Suprapubic skin (tissue), 4 donors: ENCODE measurements at regions not wholly inside any gene's neighbourhood (a gene's known extent, or its start where the extent isn't known, plus 50 kb on each side); places are given as distances from the start of the nearest gene placed in this dataset.

Experiments used
- DNase-seq, 2 donors: peaks; one replicate each; pipeline ENCODE4 v3.0.0-alpha.2; 2019; ENCODE audit warnings: low spot score in 2 of 2
- H3K27ac ChIP-seq: fragments of 200-600 bp; sonication (generic); one replicate; pipeline ENCODE4 v1.5.1; 2019
- H3K27me3 ChIP-seq: fragments of 200-600 bp; sonication (generic); one replicate; pipeline ENCODE4 v1.5.1; 2019
- H3K36me3 ChIP-seq: fragments of 200-600 bp; sonication (generic); one replicate; pipeline ENCODE4 v1.5.1; 2019
- H3K4me1 ChIP-seq: fragments of 200-600 bp; sonication (generic); one replicate; pipeline ENCODE4 v1.5.1; 2019
- H3K4me3 ChIP-seq: fragments of 200-600 bp; sonication (generic); one replicate; pipeline ENCODE4 v1.5.1; 2019; ENCODE audit warnings: mild to moderate bottlenecking
- H3K9me3 ChIP-seq: fragments of 200-600 bp; sonication (generic); one replicate; pipeline ENCODE4 v1.5.1; 2019
- CTCF ChIP-seq, 2 donors: fragments of 200-600 bp in 1 of 2; fragments of 450-650 bp in 1 of 2; sonication (generic) in 1 of 2; IDR thresholded peaks; one replicate each; pipeline ENCODE4 v1.5.1; 2016 to 2019; ENCODE audit warnings: antibody characterized with exemption in 2 of 2, mild to moderate bottlenecking in 1 of 2, moderate library complexity in 1 of 2
- EP300 ChIP-seq: sonication (generic); formaldehyde crosslinking; IDR thresholded peaks from one replicate; pipeline ENCODE4 v1.6.1; 2017; ENCODE audit warnings: antibody characterized with exemption
- POLR2A ChIP-seq, 2 donors: fragments of 450-650 bp; IDR thresholded peaks; one replicate each; pipeline ENCODE4 v1.6.1; 2017; ENCODE audit warnings: antibody characterized with exemption in 2 of 2, mild to moderate bottlenecking in 2 of 2, moderate library complexity in 2 of 2
- POLR2AphosphoS5 ChIP-seq, 3 donors: sonication (generic); formaldehyde crosslinking; IDR thresholded peaks; one replicate each; pipeline ENCODE4 v1.6.1; 2017; ENCODE audit warnings: antibody characterized with exemption in 3 of 3
- WGBS: methylation state at CpG from one replicate; pipeline ENCODE4 v1.1.5; 2018; 5-methylcytosine and 5-hydroxymethylcytosine counted together

- H3K4me3 ChIP-seq, result no peak overlapping the region
- H3K27me3 ChIP-seq, result no peaks in the 10 kb centered on the region
- TF ChIP-seq POLR2AphosphoS5 (IDR thresholded peaks at IDR 0.05) (no peak), POLR2A (IDR thresholded peaks at IDR 0.05) (no peak), CTCF (IDR thresholded peaks at IDR 0.05) (no peak)
- H3K4me1 ChIP-seq, result no peaks in the 10 kb centered on the region
- no peaks in the 10 kb centered on the region for H3K9me3 ChIP-seq
- WGBS, result 44% methylated on average over 4 of the region's 4 CpGs
- no peak overlapping the region for H3K27ac ChIP-seq
- no peak for DNase-seq
- H3K36me3 ChIP-seq, result no peaks in the 10 kb centered on the region
Measured at GRCh38 chr3:193078996-193079753, 161.5 kb upstream of the MB21D2 start.

- no peak overlapping the region for H3K4me3 ChIP-seq
Measured at GRCh38 chr3:193080821-193081365, 160.1 kb upstream of the PLAAT1 start.

GRCh38 chr3:193085655-193086054 lies 155.4 kb upstream of the PLAAT1 start:
- no peaks in the 10 kb centered on the region for H3K9me3 ChIP-seq
- no peaks in the 10 kb centered on the region for H3K4me1 ChIP-seq
- DNase-seq, result no peak
- no peak overlapping the region for H3K27ac ChIP-seq
- TF ChIP-seq CTCF (IDR thresholded peaks at IDR 0.05) (no peak), POLR2A (IDR thresholded peaks at IDR 0.05) (no peak), EP300 (no peak), POLR2AphosphoS5 (IDR thresholded peaks at IDR 0.05) (no peak)
- H3K4me3 ChIP-seq, result no peak overlapping the region
- no peaks in the 10 kb centered on the region for H3K36me3 ChIP-seq
- no peaks in the 10 kb centered on the region for H3K27me3 ChIP-seq
- WGBS, result 48% methylated on average over 2 of the region's 2 CpGs

More at GRCh38 chr3:193080821-193081365, 160.1 kb upstream of the PLAAT1 start:
- Histone ChIP-seq H3K27ac (no peak overlapping the region), H3K9me3 (no peaks in the 10 kb centered on the region), H3K4me1 (no peaks in the 10 kb centered on the region), H3K36me3 (no peaks in the 10 kb centered on the region), H3K27me3 (no peaks in the 10 kb centered on the region)
- WGBS, result 63% methylated on average over 3 of the region's 3 CpGs
- no peak for TF ChIP-seq POLR2A (IDR thresholded peaks at IDR 0.05)
- TF ChIP-seq CTCF (IDR thresholded peaks at IDR 0.05), result no peak
- no peak for TF ChIP-seq EP300
- TF ChIP-seq POLR2AphosphoS5 (IDR thresholded peaks at IDR 0.05), result no peak
- DNase-seq, result no peak

- no peaks in the 10 kb centered on the region for H3K4me1 ChIP-seq
- H3K36me3 ChIP-seq, result no peaks in the 10 kb centered on the region
- WGBS, result 52% methylated on average over 4 of the region's 4 CpGs
- no peaks in the 10 kb centered on the region for H3K9me3 ChIP-seq
- DNase-seq, result no peak
- H3K4me3 ChIP-seq, result no peak overlapping the region
- H3K27me3 ChIP-seq, result no peaks in the 10 kb centered on the region
- H3K27ac ChIP-seq, result no peak overlapping the region
- TF ChIP-seq CTCF (IDR thresholded peaks at IDR 0.05), result no peak
Measured at GRCh38 chr3:193086681-193087080, 154.3 kb upstream of the PLAAT1 start.

GRCh38 chr3:193087336-193087735 lies 153.7 kb upstream of the PLAAT1 start:
- 80% methylated on average over 3 of the region's 3 CpGs for WGBS
- no peak overlapping the region for H3K27ac ChIP-seq
- no peak overlapping the region for H3K4me3 ChIP-seq
- H3K4me1 ChIP-seq, result no peaks in the 10 kb centered on the region
- H3K27me3 ChIP-seq, result no peaks in the 10 kb centered on the region
- no peaks in the 10 kb centered on the region for H3K36me3 ChIP-seq
- DNase-seq, result no peak
- no peak for TF ChIP-seq EP300
- no peaks in the 10 kb centered on the region for H3K9me3 ChIP-seq
